GM12875 (cell line): ENCODE measurements at regions not wholly inside any gene's neighbourhood (a gene's known extent, or its start where the extent isn't known, plus 50 kb on each side); places are given as distances from the start of the nearest gene placed in this dataset.

ENCODE experiments used
- H3K4me3 ChIP-seq: one replicate; pipeline ENCODE4 v1.5.1; 2011; ENCODE audit warnings: low read depth, low read length, control low read depth
- TF ChIP-seq, protein P1 (sequence below): IDR thresholded peaks from 2 replicates; pipeline ENCODE4 v1.5.1; 2011; ENCODE audit warnings: low read depth, mild to moderate bottlenecking, control low read depth, inconsistent platforms, low read length, moderate library complexity, borderline replicate concordance; ENCODE audit not compliant: insufficient read depth

GRCh38 chr5:62948301-62948700 is 369.7 kb downstream of the LRRC70 start:
- TF ChIP-seq, protein P1, sequence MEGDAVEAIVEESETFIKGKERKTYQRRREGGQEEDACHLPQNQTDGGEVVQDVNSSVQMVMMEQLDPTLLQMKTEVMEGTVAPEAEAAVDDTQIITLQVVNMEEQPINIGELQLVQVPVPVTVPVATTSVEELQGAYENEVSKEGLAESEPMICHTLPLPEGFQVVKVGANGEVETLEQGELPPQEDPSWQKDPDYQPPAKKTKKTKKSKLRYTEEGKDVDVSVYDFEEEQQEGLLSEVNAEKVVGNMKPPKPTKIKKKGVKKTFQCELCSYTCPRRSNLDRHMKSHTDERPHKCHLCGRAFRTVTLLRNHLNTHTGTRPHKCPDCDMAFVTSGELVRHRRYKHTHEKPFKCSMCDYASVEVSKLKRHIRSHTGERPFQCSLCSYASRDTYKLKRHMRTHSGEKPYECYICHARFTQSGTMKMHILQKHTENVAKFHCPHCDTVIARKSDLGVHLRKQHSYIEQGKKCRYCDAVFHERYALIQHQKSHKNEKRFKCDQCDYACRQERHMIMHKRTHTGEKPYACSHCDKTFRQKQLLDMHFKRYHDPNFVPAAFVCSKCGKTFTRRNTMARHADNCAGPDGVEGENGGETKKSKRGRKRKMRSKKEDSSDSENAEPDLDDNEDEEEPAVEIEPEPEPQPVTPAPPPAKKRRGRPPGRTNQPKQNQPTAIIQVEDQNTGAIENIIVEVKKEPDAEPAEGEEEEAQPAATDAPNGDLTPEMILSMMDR = no peak
- no peak overlapping the region for H3K4me3 ChIP-seq

- H3K4me3 ChIP-seq = no peak overlapping the region
- TF ChIP-seq, protein P1 = no peak
Measured at GRCh38 chr5:62942384-62942783, 363.8 kb downstream of the LRRC70 start.

DNA sequence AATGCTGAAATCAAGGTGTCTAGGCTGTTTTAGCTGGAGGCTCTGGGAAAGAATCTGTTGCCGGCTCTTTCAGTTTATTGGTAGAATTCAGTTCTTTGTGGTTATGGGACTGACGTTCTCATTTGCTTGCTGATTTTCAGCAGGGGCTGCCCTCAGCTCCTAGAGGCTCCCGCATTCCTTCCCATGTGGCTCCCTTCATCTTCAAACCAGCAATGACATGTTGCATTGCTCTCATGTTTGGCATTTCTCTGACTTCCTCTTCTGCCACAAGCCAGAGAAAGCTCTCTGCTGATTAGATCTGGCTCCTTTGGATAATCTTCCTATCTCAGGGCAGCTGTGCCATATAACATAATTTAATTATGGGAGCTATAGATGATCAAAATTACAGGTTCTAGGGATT is 360.3 kb downstream of the LRRC70 start:
- no peak overlapping the region for H3K4me3 ChIP-seq
- TF ChIP-seq, protein P1 = no peak

DNA sequence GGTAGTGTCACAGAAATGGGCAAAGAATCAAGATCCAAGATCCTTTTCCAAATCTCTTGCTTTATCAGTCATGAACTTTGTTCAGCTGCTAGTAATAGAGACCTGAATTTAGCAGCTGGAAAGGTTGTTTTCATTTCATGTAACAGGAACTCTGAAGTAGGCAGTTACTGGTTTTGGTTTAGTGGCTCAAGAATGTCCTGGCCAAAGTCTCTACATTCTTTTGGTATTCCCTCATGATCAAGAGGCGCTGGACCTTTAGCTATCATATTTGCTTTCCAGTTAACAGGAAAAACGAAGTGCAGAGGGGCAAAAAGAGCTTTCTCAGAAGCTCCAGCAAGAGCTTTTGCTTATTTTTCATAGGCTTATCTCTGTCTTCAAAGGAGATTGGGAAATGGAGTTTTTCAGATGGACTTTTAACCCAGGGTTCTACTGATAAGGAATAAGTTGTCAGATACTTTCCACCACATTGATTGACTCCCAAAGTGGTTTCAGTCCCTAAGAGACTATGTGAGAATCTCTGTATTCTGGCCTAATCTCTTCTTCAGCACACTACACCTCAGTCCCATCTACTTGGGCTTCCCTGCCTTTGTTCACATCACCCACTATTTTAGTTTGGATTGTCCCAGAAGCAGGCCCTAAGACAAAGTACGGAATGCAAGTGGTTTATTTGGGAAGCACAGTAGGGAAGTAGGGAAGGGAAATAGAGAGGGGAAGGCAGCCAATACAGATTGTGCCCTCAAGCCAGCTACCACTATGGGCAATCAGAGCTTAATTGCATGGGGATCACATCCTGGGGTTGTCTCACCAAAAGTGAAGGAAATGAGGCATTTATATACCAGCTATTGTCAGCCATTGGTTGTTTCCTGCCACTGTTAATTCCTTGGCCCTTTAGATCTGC is 359.3 kb downstream of the LRRC70 start:
- H3K4me3 ChIP-seq = no peak overlapping the region
- TF ChIP-seq, protein P1 = no peak

DNA sequence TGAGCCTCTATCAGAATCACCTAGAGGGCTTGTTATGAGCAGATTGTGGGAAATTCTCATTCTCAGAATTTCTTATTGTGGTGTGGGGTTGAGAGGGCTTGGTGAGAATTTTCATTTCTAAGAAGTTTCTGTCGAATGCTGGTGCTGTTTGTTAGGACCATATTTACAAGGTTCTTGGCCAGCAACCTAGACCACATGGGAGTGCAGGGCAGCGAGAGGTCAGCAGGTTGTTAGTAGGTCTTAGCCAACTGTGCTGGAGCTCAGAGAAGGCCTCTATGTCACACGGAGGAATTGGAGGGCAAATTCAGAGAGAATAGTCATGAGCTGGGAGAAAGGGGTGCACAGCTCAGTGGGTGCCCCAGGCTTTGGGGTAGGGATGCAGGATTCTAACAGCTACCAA is 357.0 kb downstream of the LRRC70 start:
- TF ChIP-seq, protein P1 = no peak
- H3K4me3 ChIP-seq = no peak overlapping the region

DNA sequence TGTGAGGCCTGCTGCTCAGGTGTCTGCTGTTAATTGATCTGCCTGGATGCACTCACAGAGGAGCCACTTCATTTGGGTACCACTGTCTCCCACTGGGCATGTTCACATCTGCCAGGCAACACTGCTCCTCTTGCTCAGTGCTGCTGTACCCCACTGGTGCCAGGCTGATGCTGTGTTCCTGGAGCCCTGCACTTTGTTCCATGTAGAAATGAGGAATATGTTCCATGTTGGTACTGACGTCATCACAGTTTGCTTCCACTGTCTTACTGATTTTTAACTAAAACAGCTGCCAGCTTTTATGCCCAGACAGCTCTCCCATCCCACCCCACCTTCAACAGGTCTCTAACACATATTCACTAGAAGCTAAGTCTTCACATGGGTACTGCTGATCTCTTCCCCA is 355.7 kb downstream of the LRRC70 start:
- TF ChIP-seq, protein P1 = no peak

GRCh38 chr5:62933261-62933660 is 354.6 kb downstream of the LRRC70 start:
- TF ChIP-seq, protein P1 = no peak
- no peak overlapping the region for H3K4me3 ChIP-seq

More for the DNA sequence above, 355.7 kb downstream of the LRRC70 start:
- no peak overlapping the region for H3K4me3 ChIP-seq
